SK-N-SH (cell line): ENCODE measurements at regions not wholly inside any gene's neighbourhood (a gene's known extent, or its start where the extent isn't known, plus 50 kb on each side); places are given as distances from the start of the nearest gene placed in this dataset.

Source experiments
- CTCF ChIA-PET: fragments of 300-600, 350-600 bp; formaldehyde crosslinking; extraction: SDS; loops from one replicate; lab custom pipeline; 2021; lab: Yijun Ruan, JAX
- POLR2A ChIA-PET: fragments of 350-600 bp; sonication (Branson Sonifier 250); formaldehyde crosslinking; extraction: SDS; loops from one replicate; lab custom pipeline; 2020; ENCODE audit warnings: antibody characterized with exemption, inconsistent platforms; lab: Yijun Ruan, JAX
- DNase-seq: peaks from one replicate; pipeline ENCODE4 v3.0.0; 2012
- H2AFZ ChIP-seq: fragments of 200-600 bp; sonication (generic); 2 replicates; pipeline ENCODE4 v1.8.1; 2016; ENCODE audit warnings: antibody characterized with exemption, mild to moderate bottlenecking, low read depth
- H3F3A ChIP-seq: fragments of 200-600 bp; sonication (generic); replicated peaks from 2 replicates; pipeline ENCODE3; 2016; ENCODE audit warnings: antibody characterized with exemption, mild to moderate bottlenecking; ENCODE audit not compliant: insufficient read depth
- H3K27ac ChIP-seq, 2 experiments: fragments of 200-500 bp in 1 of 2; fragments of 200-600 bp in 1 of 2; sonication (Bioruptor generic) in 1 of 2; sonication (generic), shearing (Covaris generic) in 1 of 2; 2 replicates each; pipeline versions ENCODE4 v1.5.1 to v1.6.1; 2014 to 2016; ENCODE audit warnings: low read depth in 2 of 2, inconsistent platforms in 1 of 2, low read length in 1 of 2, mild to moderate bottlenecking in 1 of 2, mixed read lengths in 1 of 2
- H3K27me3 ChIP-seq: fragments of 200-600 bp; sonication (generic), shearing (Covaris generic); 2 replicates; pipeline ENCODE4 v1.6.1; 2016; ENCODE audit warnings: mixed run types; ENCODE audit not compliant: insufficient read depth
- H3K36me3 ChIP-seq, 2 experiments: fragments of 200-500 bp in 1 of 2; fragments of 200-600 bp in 1 of 2; sonication (Bioruptor generic) in 1 of 2; sonication (generic) in 1 of 2; replicated peaks in 1 of 2; 2 replicates each; pipeline versions ENCODE3 to v1.5.1; 2014 to 2016; ENCODE audit warnings: low read length in 1 of 2, mild to moderate bottlenecking in 1 of 2; ENCODE audit not compliant: insufficient read depth in 2 of 2, control insufficient read depth in 1 of 2
- H3K4me1 ChIP-seq, 2 experiments: fragments of 200-500 bp in 1 of 2; fragments of 200-600 bp in 1 of 2; sonication (Bioruptor generic) in 1 of 2; sonication (generic), shearing (Covaris generic) in 1 of 2; 2 replicates each; pipeline versions ENCODE4 v1.5.1 to v1.6.1; 2014 to 2016; ENCODE audit warnings: low read depth in 1 of 2, low read length in 1 of 2, mixed run types in 1 of 2; ENCODE audit not compliant: insufficient read depth in 2 of 2, control insufficient read depth in 1 of 2
- H3K4me2 ChIP-seq: fragments of 200-600 bp; sonication (generic), shearing (Covaris generic); 2 replicates; pipeline ENCODE4 v1.6.1; 2017; ENCODE audit warnings: mixed run types
- H3K4me3 ChIP-seq, 2 experiments: fragments of 200-500 bp in 1 of 2; fragments of 200-600 bp in 1 of 2; sonication (Bioruptor generic) in 1 of 2; sonication (generic), shearing (Covaris generic) in 1 of 2; 2 replicates each; pipeline versions ENCODE4 v1.5.1 to v1.8.1; 2014 to 2016; ENCODE audit warnings: low read depth in 2 of 2, inconsistent platforms in 1 of 2, low read length in 1 of 2, mild to moderate bottlenecking in 1 of 2, mixed read lengths in 1 of 2, moderate library complexity in 1 of 2
- H3K79me2 ChIP-seq: fragments of 200-600 bp; sonication (generic); 2 replicates; pipeline ENCODE4 v1.8.1; 2017; ENCODE audit warnings: mild to moderate bottlenecking; ENCODE audit not compliant: insufficient read depth
- H3K9ac ChIP-seq: fragments of 200-600 bp; sonication (generic); 2 replicates; pipeline ENCODE4 v1.6.1; 2017; ENCODE audit warnings: mixed run types
- H3K9me2 ChIP-seq: fragments of 200-600 bp; sonication (generic); 2 replicates; pipeline ENCODE4 v1.6.1; 2017; ENCODE audit warnings: mixed run types
- H3K9me3 ChIP-seq: fragments of 200-600 bp; sonication (generic); 2 replicates; pipeline ENCODE4 v1.6.1; 2017; ENCODE audit warnings: mixed run types, mild to moderate bottlenecking, moderate library complexity
- H4K20me1 ChIP-seq: fragments of 200-600 bp; sonication (generic); 2 replicates; pipeline ENCODE4 v1.6.1; 2017; ENCODE audit warnings: mild to moderate bottlenecking, mixed run types; ENCODE audit not compliant: insufficient read depth
- CHD2 ChIP-seq: fragments of 150-350 bp; IDR thresholded peaks from 2 replicates; pipeline ENCODE4 v1.6.1; 2018; ENCODE audit warnings: low read length; ENCODE audit not compliant: partially characterized antibody
- EP300 ChIP-seq, 2 experiments: IDR thresholded peaks; 2 replicates each; pipeline versions ENCODE4 v1.4.0 to v1.6.1; 2012; ENCODE audit warnings: borderline replicate concordance in 1 of 2, low read depth in 1 of 2, low read length in 1 of 2
- FOSL2 ChIP-seq: IDR thresholded peaks from 2 replicates; pipeline ENCODE4 v1.4.0; 2012; ENCODE audit warnings: low read depth, mild to moderate bottlenecking, moderate library complexity, borderline replicate concordance
- FOXM1 ChIP-seq: IDR thresholded peaks from 2 replicates; pipeline ENCODE4 v1.4.0; 2012; ENCODE audit warnings: low read depth, mild to moderate bottlenecking
- GABPA ChIP-seq: IDR thresholded peaks from 2 replicates; pipeline ENCODE4 v1.4.0; 2012; ENCODE audit warnings: low read depth, mild to moderate bottlenecking
- IRF3 ChIP-seq: fragments of 150-350 bp; IDR thresholded peaks from 2 replicates; pipeline ENCODE4 v1.6.1; 2016; ENCODE audit warnings: mild to moderate bottlenecking, low read depth, low read length
- MAX ChIP-seq: IDR thresholded peaks from 2 replicates; pipeline ENCODE4 v1.4.0; 2012; ENCODE audit warnings: low read depth
- MEF2A ChIP-seq: IDR thresholded peaks from 2 replicates; pipeline ENCODE4 v1.4.0; 2012; ENCODE audit warnings: low read depth, borderline replicate concordance
- NFIC ChIP-seq: IDR thresholded peaks from 2 replicates; pipeline ENCODE4 v1.4.0; 2012; ENCODE audit warnings: borderline replicate concordance
- NRF1 ChIP-seq: IDR thresholded peaks from 2 replicates; pipeline ENCODE4 v1.6.1; 2012; ENCODE audit warnings: low read depth, mild to moderate bottlenecking, low read length
- PBX3 ChIP-seq: IDR thresholded peaks from 2 replicates; pipeline ENCODE4; 2012
- REST ChIP-seq: IDR thresholded peaks from 2 replicates; pipeline ENCODE4 v1.6.1; 2012; ENCODE audit warnings: mild to moderate bottlenecking, low read depth, low read length, moderate library complexity
- RXRA ChIP-seq: IDR thresholded peaks from 2 replicates; pipeline ENCODE4 v1.4.0; 2012; ENCODE audit warnings: low read depth, mild to moderate bottlenecking, borderline replicate concordance
- TAF1 ChIP-seq: IDR thresholded peaks from 2 replicates; pipeline ENCODE4 v1.6.1; 2012; ENCODE audit warnings: low read depth, mild to moderate bottlenecking, low read length, moderate library complexity, borderline replicate concordance
- TCF12 ChIP-seq: IDR thresholded peaks from 2 replicates; pipeline ENCODE4 v1.4.0; 2012
- USF1 ChIP-seq: IDR thresholded peaks from 2 replicates; pipeline ENCODE4 v1.4.0; 2012; ENCODE audit warnings: low read depth, borderline replicate concordance
- ZBTB33 ChIP-seq: IDR thresholded peaks from 2 replicates; pipeline ENCODE4 v1.4.0; 2012; ENCODE audit warnings: low read depth, borderline replicate concordance
- WGBS: methylation state at CpG from one replicate; pipeline ENCODE4 v1.1.6; 2017; ENCODE audit warnings: low lambda C conversion rate; 5-methylcytosine and 5-hydroxymethylcytosine counted together

GRCh38 chr5:84695330-84695729 lies 310.6 kb upstream of the EDIL3 start:
- H3K9me3 ChIP-seq, result 0 out of 2 replicates have a peak, but pooled peaks cover 4% of the 10 kb centered on the region
- POLR2A ChIA-PET, result no interaction called here
- no peaks in the 10 kb centered on the region for H3F3A ChIP-seq
- no peak overlapping the region for H3K4me3 ChIP-seq
- H3K79me2 ChIP-seq, result no peaks in the 10 kb centered on the region
- DNase-seq, result no peak
- H3K27ac ChIP-seq, result no peak overlapping the region
- no peak overlapping the region for H3K4me2 ChIP-seq
- CTCF ChIA-PET, result no interaction called here
- H2AFZ ChIP-seq, result no peak overlapping the region
- 60% methylated on average over 2 of the region's 3 CpGs for WGBS
- H3K9me2 ChIP-seq, result no peaks in the 10 kb centered on the region
- no peaks in the 10 kb centered on the region for H3K4me1 ChIP-seq
- peaks cover 11% of the 10 kb centered on the region; the same call in 1 of the 2 replicates for H3K27me3 ChIP-seq
- H4K20me1 ChIP-seq, result no peaks in the 10 kb centered on the region
- TF ChIP-seq ZBTB33 (no peak), TAF1 (no peak), MAX (no peak), REST (no peak), NRF1 (no peak), NFIC (no peak), PBX3 (no peak), TCF12 (no peak), EP300 (IDR thresholded peaks at IDR 0.05; ENCODE audit: borderline replicate concordance in 1 of 2, low read depth in 1 of 2, low read length in 1 of 2) (no peak), FOSL2 (no peak), RXRA (no peak), IRF3 (no peak), CHD2 (no peak), USF1 (no peak), MEF2A (no peak), GABPA (no peak), FOXM1 (no peak)
- H3K36me3 ChIP-seq, result no peaks in the 10 kb centered on the region
- H3K9ac ChIP-seq, result no peak overlapping the region
